Fibroblast of skin of left quadriceps (primary cell): ENCODE measurements at regions not wholly inside any gene's neighbourhood (a gene's known extent, or its start where the extent isn't known, plus 50 kb on each side); places are given as distances from the start of the nearest gene placed in this dataset.
A peak's percentile ranks its signal among the peaks of the same experiment; 100 is the strongest.
"Not testable (repeated sequence)": the region's sequence is repeated elsewhere in the genome, so short reads cannot be mapped to it uniquely, and the experiment has no call there.

Experiments used
- DNase-seq, 2 experiments: peaks; one replicate each; pipeline ENCODE4 v3.0.0-alpha.2; 2013; ENCODE audit warnings: low read depth in 2 of 2

DNA sequence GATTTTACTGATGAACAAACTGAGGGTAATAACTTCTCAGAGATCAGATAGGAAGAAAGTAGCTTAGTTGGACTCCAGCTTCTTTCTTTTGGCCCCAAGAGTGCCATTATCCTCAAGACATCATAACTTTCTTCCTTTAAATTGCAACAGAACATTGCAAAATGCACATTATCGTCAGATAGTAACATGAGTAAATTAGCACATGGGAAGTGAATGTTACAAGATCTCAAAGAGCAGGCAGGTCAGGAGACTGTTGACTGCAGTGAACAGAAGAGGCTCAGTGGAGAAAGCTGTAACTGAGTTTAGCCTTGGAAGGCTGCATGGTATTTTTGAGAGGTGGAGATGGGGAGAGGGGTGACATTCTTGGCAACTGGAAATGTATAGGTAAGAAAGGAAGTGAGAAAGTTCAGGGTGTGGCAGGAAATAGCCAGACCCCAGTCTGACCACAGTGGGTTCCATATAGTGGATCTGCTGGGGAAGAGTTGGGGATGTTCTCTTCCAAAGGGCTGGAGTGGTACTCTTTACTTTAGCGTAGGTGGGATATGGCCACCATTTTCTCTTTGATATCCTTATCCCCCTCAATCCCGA lies 307.7 kb downstream of the RPLP1 start:
- DNase-seq: no peak

DNA sequence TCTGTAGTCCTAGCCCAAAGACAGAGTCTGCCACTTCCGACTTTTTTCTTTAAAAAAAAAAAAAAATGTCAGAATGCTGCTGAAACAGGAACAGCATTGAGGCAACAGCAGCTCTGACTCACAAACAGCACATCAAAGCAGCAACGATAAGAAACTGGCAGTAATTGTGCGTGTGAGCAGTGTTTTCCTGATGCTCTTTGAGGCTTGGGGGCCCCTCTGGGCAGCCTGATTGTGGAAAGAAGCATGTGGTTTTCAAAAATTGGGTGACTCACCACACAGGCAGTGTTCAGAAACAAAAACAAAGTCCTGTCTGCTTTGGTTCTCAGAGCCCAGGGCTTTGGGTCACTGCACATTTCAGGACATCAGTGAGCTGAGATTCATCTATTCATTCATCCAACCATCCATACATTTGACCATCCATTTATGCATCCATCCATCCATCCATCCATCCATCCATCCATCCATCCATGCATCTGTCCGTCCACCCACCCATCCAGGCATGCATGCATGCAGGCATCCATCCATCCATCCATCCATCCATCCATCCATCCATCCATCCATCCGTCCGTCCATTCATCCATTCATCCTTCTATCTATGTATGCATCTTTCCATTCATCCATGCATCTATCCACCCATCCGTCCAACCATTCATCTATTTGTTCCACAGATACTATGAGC lies 308.4 kb downstream of the RPLP1 start:
- peak; percentile 95 to 96 for DNase-seq

DNA sequence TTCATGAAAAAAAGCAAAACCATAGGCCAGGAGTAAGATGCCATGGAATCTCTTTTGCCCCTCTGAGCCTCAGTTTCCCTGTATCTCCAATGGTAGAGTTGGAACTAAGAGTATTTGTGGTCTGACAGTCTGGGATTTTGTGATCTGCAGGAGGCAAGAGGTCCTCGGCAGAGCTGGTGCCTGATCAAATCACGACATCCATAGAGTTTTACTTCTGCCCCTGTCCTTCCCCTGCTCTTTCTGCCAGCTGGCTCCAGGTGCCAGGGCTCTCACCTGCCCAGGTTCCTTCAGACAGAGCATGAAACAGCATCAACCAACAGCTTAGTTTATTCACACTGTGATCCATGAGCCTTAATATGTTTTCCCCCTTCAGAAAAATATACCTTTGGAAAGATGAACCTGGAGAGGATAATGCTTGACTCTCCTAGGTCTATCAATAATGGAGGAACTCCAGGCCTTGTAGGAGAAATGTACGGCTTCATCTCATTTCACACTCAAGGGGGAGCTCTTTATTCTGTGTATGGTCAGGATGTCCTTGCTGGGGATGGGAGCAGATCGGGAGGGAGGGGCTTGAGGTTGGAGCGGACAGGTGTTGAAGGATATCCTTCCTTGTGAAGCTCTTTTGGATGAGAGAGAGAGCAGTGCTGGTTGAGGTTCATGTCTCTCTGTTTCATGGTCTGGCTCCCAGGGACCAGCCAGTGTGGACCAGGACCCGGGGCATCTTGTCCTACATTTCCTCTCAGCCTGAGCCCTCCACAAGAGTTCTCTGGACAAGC lies 309.9 kb downstream of the RPLP1 start:
- DNase-seq: no peak

DNA sequence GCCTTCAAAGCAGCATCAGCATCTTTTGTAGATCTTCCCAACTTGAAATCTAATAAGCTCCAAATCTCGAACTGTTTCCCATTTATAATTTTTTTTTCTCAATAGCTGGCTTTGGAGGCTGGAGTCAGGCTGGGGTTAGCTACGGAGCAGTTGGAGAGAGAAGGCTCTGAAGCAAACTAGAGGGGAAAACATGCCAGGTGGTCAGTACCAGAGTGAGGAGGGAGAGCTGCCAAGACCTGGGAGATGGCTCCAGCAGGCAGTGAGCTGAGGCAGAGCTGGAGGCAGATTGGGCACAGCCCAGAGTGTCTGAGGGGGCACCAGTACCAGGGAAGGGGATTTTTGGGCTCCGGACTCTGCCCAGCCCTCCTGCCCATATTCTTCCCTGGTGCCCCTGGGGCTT lies 311.2 kb downstream of the RPLP1 start:
- no peak for DNase-seq

DNA sequence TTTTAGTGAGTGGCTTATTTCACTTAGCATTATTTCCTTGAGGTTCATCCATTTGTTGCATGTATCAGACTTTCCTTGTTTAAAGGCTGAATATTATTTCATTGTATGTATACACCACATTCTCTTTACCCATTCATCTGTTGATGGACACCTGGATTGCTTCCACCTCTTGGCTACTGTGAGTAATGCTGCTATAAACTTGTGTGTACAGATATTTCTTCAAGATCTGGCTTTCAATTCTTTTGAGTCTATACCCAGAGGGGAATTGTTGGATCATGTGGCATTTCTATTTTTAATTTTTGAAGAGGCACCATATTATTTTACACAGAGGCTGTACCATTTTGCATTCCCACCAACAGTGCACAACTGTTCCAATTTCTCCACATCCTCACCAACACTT lies 313.5 kb downstream of the RPLP1 start:
- no peak for DNase-seq

DNA sequence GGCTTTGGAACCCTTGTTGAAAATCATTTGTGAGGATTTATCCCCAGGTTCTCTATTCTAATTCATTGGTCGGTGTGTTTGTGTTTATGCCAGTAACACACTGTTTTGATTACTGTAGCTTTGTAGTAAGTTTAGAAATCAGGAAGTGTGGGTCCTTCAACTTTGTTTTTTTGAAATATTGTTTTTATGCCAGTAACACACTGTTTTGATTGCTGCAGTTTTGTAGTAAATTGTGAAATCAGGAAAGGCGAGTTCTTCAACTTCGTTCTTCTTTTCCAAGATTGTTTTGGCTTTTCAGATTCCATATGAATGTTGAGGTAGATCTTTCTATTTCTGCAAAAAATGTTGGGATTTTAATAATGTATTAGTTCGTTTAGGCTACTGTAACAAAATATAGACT lies 314.6 kb downstream of the RPLP1 start:
- no peak for DNase-seq

DNA sequence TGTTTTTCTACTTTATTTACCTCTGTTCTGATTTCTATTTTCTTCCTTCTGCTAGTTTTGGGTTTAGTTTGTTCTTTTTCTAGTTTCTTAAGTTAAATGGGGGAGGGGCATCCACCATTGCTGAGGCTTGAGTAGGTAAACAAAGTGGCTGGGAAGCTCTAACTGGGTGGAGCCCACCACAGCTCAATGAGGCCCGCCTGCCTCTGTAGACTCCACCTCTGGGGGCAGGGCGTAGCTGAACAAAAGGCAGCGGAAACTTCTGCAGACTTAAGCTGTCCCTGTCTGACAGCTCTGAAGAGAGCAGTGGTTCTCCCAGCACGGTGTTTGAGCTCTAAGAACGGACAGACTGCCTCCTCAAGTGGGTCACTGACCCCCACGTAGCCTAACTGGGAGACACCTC lies 316.7 kb downstream of the RPLP1 start:
- not testable (repeated sequence) for DNase-seq

DNA sequence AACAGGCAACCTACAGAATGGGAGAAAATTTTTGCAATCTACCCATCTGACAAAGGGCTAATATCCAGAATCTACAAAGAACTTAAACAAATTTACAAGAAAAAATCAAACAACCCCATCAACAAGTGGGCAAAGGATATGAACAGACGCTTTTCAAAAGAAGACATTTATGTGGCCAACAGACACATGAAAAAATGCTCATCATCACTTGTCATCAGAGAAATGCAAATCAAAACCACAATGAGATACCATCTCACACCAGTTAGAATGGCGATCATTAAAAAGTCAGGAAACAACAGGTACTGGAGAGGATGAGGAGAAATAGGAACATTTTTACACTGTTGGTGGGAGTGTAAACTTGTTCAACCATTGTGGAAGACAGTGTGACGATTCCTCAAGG lies 321.6 kb downstream of the RPLP1 start:
- DNase-seq: not testable (repeated sequence)

DNA sequence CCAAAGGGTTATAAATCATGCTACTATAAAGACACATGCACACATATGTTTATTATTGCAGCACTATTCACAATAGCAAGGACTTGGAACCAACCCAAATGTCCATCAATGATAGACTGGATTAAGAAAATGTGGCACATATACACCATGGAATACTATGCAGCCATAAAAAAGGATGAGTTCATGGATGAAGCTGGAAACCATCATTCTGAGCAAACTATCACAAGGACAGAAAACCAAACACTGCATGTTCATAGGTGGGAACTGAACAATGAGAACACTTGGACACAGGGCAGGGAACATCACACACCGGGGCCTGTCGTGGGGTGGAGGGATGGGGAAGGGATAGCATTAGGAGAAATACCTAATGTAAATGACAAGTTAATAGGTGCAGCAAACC lies 322.1 kb downstream of the RPLP1 start:
- DNase-seq: not testable (repeated sequence)

DNA sequence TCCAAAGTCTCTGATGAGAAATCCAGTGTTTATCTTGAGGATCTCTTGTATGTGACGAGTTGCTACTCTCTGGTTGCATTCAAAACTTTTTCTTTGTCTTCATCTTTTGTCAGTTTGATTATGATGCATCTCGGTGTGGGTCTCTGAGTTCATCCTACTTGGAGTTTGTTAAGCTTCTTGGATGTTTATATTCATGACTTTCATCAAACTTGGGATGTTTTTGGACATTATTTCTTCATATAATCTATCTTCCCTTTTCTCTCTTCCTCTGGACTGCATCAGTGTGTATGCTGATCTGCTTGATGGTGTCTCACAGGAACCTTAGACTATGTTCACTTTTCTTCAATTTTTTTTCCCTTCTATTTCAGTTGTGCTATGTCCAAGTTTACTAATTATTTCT lies 320.4 kb downstream of the TLE3 start:
- DNase-seq: no peak

DNA sequence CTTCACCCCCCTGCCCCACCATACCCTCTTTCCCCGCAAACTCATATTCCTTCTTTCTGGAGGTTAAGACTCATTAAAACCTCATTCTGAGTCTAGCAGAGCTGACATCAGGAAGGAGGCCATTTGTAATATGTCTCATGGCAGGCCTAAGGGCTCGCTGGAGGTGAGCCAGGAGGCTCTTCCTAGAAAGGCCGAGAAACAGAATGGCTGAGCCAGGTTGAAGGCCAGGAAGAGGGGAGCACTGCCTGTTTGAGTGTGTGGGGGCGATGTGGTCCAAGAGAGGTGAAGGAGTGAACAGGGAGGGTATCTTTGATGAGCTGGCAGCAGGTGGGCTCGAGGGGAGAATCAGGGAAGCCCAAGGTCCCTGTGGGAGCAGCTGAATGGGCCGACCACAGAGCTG lies 317.3 kb downstream of the TLE3 start:
- no peak for DNase-seq

DNA sequence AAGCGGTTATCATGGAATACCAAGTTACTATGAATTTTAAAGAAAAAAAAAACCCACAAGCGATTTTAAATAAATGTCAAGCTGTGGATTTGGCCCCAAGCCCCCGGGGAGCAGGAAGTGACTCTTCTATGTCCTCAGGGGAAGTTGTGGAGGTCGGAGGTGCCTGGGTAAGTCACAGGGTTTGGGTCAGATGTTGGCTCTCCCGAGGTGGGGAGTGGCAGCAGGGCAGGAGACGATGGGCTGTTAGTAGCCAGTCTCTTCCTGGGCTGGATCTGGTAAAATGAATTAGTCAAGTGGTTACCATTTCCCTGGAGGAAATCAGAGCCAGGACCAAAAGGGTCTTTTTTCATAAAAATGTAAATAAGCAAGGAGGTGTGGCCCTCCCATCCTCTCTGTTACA lies 316.7 kb downstream of the TLE3 start:
- DNase-seq: no peak

DNA sequence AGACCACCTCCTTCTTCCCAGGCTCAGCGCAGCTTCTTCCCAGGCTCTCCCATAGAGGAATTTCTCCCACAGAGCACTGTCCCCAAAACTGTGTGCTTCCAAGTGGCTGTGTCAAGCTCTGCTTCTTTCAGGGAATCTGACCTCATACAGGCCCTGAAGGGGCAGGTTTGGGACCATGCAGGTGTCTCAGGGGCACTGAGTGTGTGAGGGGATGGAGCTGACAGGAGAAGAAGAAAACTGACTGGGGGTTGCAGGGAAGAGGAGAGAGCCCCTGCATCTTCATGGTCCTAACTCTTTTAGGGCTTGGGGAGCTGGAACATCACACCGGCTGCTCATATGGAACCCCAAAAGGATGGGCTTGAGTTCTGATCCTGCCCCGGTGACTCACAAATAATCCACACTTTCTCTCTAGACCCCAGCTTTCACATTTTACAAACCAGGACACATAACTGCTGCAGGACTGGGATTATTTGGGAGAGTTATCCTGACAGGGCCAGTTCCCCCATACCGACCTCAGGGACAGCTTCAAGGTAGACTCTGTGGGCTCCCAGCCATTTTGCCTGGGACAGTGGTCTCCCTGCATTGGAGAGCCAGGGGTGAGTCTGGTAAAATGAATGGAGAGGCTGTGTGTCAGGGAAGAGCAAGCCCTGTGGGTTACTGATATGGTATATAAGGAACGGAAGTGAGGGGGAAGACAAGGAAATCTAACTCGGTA lies 316.1 kb downstream of the TLE3 start:
- no peak for DNase-seq

DNA sequence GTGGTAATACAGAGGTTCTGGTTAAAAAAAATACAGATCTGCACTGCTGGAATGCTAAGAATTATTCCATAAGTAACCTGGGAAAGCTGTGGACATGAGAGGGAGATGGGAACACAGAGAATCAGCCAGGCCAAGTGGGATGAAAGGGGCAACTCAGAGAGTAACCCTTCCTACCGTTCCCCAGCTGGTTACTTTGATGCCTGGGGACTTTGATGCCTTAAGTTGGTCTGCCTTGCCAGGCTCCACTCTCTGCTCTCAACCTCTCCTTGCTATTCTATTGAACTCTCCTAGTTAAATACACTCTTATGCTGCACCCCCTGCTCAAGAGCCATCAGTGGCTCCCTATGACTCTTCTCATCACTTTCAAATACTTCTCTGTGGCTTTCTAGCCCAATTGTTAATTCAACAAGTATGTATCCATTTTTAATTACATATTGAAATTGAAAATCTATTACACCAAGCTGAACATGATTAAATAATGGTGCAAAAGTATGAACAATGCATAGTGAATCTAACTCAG lies 315.5 kb downstream of the TLE3 start:
- DNase-seq: no peak

DNA sequence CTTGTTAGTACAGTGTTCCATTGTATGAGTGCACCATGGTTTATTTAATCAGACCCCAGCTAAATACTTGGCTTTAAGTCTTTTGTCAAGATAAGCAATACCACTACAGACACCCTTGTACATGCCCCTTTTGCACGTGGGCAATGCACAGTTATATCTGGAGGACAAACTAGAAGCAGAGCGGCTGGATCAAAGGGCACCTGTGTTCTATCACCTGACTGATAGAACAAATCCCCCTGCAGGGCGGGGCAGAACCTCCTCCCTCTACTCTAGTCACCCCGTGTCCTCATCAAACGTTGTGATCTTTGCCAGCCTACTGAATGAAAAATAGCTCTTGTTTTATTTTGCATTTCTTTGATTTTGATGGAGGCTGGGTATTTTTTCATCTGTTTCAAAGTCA lies 314.9 kb downstream of the TLE3 start:
- DNase-seq: no peak

DNA sequence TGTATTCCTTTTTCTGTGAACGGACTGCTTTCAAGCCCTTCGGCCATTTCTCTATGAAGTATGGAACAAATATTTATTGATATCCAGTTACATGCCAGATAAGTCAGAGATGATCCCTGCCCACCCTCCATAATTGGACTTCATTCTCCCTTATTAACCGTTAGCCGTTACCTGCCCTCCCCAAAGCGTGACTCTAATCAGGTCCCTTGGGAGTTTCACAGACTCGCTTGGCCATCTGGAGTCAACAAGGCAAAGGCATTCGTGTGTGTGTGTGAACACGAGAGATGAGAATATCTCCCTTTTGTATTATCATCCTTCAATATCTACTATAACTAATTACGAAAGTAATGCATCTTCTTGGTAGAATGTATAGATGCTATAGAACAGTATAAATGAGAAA lies 314.5 kb downstream of the TLE3 start:
- DNase-seq: no peak

DNA sequence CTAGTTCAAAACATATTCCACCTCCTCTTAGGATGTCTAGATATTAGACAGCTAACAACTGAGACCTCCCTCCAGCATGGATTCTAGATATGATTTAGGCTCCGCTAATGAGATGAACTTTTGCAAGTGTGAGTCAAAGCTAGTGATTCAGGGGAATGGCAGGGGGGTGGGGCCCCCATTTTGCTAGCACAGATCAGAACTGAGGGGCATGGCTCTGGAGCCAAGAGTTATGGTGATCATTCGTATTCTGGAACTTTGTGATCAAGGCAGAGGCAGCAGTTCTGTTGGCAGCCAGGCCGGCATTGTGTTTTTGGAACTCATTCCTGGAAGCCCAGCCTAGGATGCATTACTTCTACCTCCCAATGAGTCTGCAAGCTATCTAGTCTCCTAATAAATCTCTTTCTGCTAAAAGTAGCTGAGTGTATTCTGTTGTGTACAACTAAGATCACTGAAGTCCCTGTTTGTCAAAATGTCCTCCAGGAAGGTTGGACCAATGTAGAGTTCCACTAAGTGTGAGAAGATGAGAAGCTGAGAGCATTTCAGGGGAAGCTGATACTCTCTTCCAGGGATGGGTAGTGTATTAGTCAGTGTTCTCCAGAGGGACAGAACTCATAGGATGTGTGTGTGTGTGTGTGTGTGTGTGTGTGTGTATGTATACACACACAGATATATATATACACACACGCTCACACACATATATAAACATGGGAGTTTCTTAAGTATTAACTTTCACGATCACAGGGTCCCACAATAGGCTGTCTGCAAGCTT lies 312.7 kb downstream of the TLE3 start:
- DNase-seq: peak; percentile 49 to 54

DNA sequence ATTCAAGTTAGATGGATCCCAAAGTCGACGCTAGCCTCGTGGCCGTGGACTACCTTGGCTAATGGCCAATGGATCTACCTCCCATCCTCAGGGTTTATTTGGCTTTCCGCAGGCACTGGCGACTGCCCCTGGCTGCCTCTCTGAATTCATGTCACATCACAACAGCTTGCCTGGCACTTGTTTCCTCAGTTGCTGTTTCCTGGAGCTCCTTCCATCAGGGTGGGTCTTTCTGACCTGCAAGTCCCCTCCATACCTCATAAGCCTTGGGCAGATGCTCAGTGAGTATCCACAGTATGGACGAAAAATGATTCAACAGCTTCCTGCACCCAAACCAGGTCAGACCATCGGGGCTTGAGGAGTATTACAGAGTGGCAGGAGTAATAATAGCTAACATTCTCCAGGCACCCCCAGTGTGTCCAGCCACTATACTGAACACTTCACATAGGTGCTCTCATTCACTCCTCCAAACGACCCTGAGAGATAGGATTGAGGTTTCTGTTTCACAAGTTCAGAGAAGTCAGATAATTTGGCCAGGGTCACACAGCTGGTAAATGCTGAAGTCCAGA lies 311.5 kb downstream of the TLE3 start:
- no peak for DNase-seq

DNA sequence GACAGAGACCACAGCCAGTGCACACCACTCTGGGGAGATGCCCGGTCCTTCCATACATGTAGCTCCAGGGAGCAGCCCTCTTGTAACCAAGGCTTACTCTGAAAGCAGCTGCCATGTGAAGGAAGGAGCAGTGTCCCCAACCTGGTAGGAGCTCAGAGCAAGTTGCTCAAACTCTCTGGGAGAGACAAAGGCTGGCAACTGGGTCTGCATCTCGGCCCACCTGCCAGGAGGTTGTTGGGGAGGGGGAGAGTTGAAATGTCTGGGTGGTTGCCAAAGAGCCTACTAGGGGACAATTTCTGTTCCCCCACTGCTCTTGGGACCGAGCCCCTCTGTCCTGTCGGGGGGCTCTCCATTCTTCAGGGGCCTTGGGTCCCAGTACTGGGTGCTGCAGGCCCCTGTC lies 309.9 kb downstream of the TLE3 start:
- no peak for DNase-seq

DNA sequence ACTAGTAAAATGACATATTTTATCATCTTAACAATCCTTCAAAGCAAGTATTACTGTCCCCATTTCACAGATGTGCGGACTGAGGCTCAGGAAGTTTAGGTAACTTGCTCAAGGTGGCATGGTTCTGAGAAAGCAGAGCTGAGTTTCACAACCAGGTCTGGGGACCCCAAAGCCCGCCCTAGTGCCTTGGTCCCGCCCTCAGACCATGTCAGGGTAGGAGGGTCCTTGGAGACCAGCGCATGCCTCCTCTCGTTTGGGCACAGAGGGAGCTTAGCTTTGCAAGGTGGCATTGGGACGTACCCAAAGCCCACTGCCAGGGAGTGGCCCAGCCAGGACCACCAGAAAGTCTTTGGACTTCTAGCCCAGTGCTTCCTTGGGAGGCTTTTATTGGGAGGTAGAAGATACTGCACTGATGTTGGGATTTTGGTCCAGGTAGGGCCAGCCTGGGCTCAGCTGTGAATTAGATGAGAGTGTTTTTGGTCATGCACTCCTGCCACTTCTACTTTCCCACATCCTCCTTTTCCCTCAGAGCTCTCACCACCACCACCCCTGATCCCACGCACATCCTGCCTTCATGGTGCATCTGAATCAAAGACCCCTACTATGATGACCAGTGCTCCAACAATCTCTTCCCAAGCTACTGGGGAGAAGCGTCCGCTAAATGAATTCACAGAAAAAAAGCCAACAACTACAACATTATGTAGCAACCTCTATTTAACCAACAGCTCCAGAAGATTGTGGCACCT lies 307.9 kb downstream of the TLE3 start:
- no peak for DNase-seq
